Right hindlimb (tissue), 1 donor: ENCODE measurements at regions not wholly inside any gene's neighbourhood (a gene's known extent, or its start where the extent isn't known, plus 50 kb on each side); places are given as distances from the start of the nearest gene placed in this dataset.
"Not testable (repeated sequence)": the region's sequence is repeated elsewhere in the genome, so short reads cannot be mapped to it uniquely, and the experiment has no call there.

Experiments
- DNase-seq: peaks from one replicate; pipeline ENCODE4 v3.0.0-alpha.2; 2018

GRCh38 chr9:97096793-97097192 lies 57.9 kb upstream of the CTSV start:
- DNase-seq: no peak

GRCh38 chr9:97089361-97089760 lies 50.4 kb upstream of the CTSV start:
- not testable (repeated sequence) for DNase-seq
